SK-N-SH (cell line): ENCODE measurements at regions not wholly inside any gene's neighbourhood (a gene's known extent, or its start where the extent isn't known, plus 50 kb on each side); places are given as distances from the start of the nearest gene placed in this dataset.

Experiments
- CTCF ChIA-PET: fragments of 300-600, 350-600 bp; formaldehyde crosslinking; extraction: SDS; loops from one replicate; lab custom pipeline; 2021; lab: Yijun Ruan, JAX
- POLR2A ChIA-PET: fragments of 350-600 bp; sonication (Branson Sonifier 250); formaldehyde crosslinking; extraction: SDS; loops from one replicate; lab custom pipeline; 2020; ENCODE audit warnings: antibody characterized with exemption, inconsistent platforms; lab: Yijun Ruan, JAX
- DNase-seq: peaks from one replicate; pipeline ENCODE4 v3.0.0; 2012
- H2AFZ ChIP-seq: fragments of 200-600 bp; sonication (generic); 2 replicates; pipeline ENCODE4 v1.8.1; 2016; ENCODE audit warnings: antibody characterized with exemption, mild to moderate bottlenecking, low read depth
- H3F3A ChIP-seq: fragments of 200-600 bp; sonication (generic); replicated peaks from 2 replicates; pipeline ENCODE3; 2016; ENCODE audit warnings: antibody characterized with exemption, mild to moderate bottlenecking; ENCODE audit not compliant: insufficient read depth
- H3K27ac ChIP-seq, 2 experiments: fragments of 200-500 bp in 1 of 2; fragments of 200-600 bp in 1 of 2; sonication (Bioruptor generic) in 1 of 2; sonication (generic), shearing (Covaris generic) in 1 of 2; 2 replicates each; pipeline versions ENCODE4 v1.5.1 to v1.6.1; 2014 to 2016; ENCODE audit warnings: low read depth in 2 of 2, inconsistent platforms in 1 of 2, low read length in 1 of 2, mild to moderate bottlenecking in 1 of 2, mixed read lengths in 1 of 2
- H3K27me3 ChIP-seq: fragments of 200-600 bp; sonication (generic), shearing (Covaris generic); 2 replicates; pipeline ENCODE4 v1.6.1; 2016; ENCODE audit warnings: mixed run types; ENCODE audit not compliant: insufficient read depth
- H3K36me3 ChIP-seq, 2 experiments: fragments of 200-500 bp in 1 of 2; fragments of 200-600 bp in 1 of 2; sonication (Bioruptor generic) in 1 of 2; sonication (generic) in 1 of 2; replicated peaks in 1 of 2; 2 replicates each; pipeline versions ENCODE3 to v1.5.1; 2014 to 2016; ENCODE audit warnings: low read length in 1 of 2, mild to moderate bottlenecking in 1 of 2; ENCODE audit not compliant: insufficient read depth in 2 of 2, control insufficient read depth in 1 of 2
- H3K4me1 ChIP-seq, 2 experiments: fragments of 200-500 bp in 1 of 2; fragments of 200-600 bp in 1 of 2; sonication (Bioruptor generic) in 1 of 2; sonication (generic), shearing (Covaris generic) in 1 of 2; 2 replicates each; pipeline versions ENCODE4 v1.5.1 to v1.6.1; 2014 to 2016; ENCODE audit warnings: low read depth in 1 of 2, low read length in 1 of 2, mixed run types in 1 of 2; ENCODE audit not compliant: insufficient read depth in 2 of 2, control insufficient read depth in 1 of 2
- H3K4me2 ChIP-seq: fragments of 200-600 bp; sonication (generic), shearing (Covaris generic); 2 replicates; pipeline ENCODE4 v1.6.1; 2017; ENCODE audit warnings: mixed run types
- H3K4me3 ChIP-seq, 2 experiments: fragments of 200-500 bp in 1 of 2; fragments of 200-600 bp in 1 of 2; sonication (Bioruptor generic) in 1 of 2; sonication (generic), shearing (Covaris generic) in 1 of 2; 2 replicates each; pipeline versions ENCODE4 v1.5.1 to v1.8.1; 2014 to 2016; ENCODE audit warnings: low read depth in 2 of 2, inconsistent platforms in 1 of 2, low read length in 1 of 2, mild to moderate bottlenecking in 1 of 2, mixed read lengths in 1 of 2, moderate library complexity in 1 of 2
- H3K79me2 ChIP-seq: fragments of 200-600 bp; sonication (generic); 2 replicates; pipeline ENCODE4 v1.8.1; 2017; ENCODE audit warnings: mild to moderate bottlenecking; ENCODE audit not compliant: insufficient read depth
- H3K9ac ChIP-seq: fragments of 200-600 bp; sonication (generic); 2 replicates; pipeline ENCODE4 v1.6.1; 2017; ENCODE audit warnings: mixed run types
- H3K9me2 ChIP-seq: fragments of 200-600 bp; sonication (generic); 2 replicates; pipeline ENCODE4 v1.6.1; 2017; ENCODE audit warnings: mixed run types
- H3K9me3 ChIP-seq: fragments of 200-600 bp; sonication (generic); 2 replicates; pipeline ENCODE4 v1.6.1; 2017; ENCODE audit warnings: mixed run types, mild to moderate bottlenecking, moderate library complexity
- H4K20me1 ChIP-seq: fragments of 200-600 bp; sonication (generic); 2 replicates; pipeline ENCODE4 v1.6.1; 2017; ENCODE audit warnings: mild to moderate bottlenecking, mixed run types; ENCODE audit not compliant: insufficient read depth
- CHD2 ChIP-seq: fragments of 150-350 bp; IDR thresholded peaks from 2 replicates; pipeline ENCODE4 v1.6.1; 2018; ENCODE audit warnings: low read length; ENCODE audit not compliant: partially characterized antibody
- ELF1 ChIP-seq: IDR thresholded peaks from 2 replicates; pipeline ENCODE4 v1.4.0; 2012
- EZH2phosphoT487 ChIP-seq: fragments of 200-600 bp; sonication (generic); IDR thresholded peaks from 2 replicates; pipeline ENCODE4 v1.6.1; 2017; ENCODE audit warnings: low read depth, mixed run types, mild to moderate bottlenecking, antibody characterized with exemption, moderate library complexity, borderline replicate concordance
- FOXJ3 ChIP-seq: sonication (generic); formaldehyde crosslinking; IDR thresholded peaks from 2 replicates; pipeline ENCODE4 v1.5.1; 2020; ENCODE audit warnings: mild to moderate bottlenecking, missing genetic modification reagents
- GABPA ChIP-seq: IDR thresholded peaks from 2 replicates; pipeline ENCODE4 v1.4.0; 2012; ENCODE audit warnings: low read depth, mild to moderate bottlenecking
- GATA2 ChIP-seq: sonication (generic); formaldehyde crosslinking; IDR thresholded peaks from 2 replicates; pipeline ENCODE4 v1.5.0; 2020; ENCODE audit warnings: mild to moderate bottlenecking, missing genetic modification reagents
- IRF3 ChIP-seq: fragments of 150-350 bp; IDR thresholded peaks from 2 replicates; pipeline ENCODE4 v1.6.1; 2016; ENCODE audit warnings: mild to moderate bottlenecking, low read depth, low read length
- MEF2A ChIP-seq: IDR thresholded peaks from 2 replicates; pipeline ENCODE4 v1.4.0; 2012; ENCODE audit warnings: low read depth, borderline replicate concordance
- NFIC ChIP-seq: IDR thresholded peaks from 2 replicates; pipeline ENCODE4 v1.4.0; 2012; ENCODE audit warnings: borderline replicate concordance
- NRF1 ChIP-seq: IDR thresholded peaks from 2 replicates; pipeline ENCODE4 v1.6.1; 2012; ENCODE audit warnings: low read depth, mild to moderate bottlenecking, low read length
- PBX3 ChIP-seq: IDR thresholded peaks from 2 replicates; pipeline ENCODE4; 2012
- POLR2AphosphoS5 ChIP-seq: IDR thresholded peaks from 2 replicates; pipeline ENCODE4 v1.6.1; 2012; ENCODE audit warnings: low read depth, low read length
- SMC3 ChIP-seq: IDR thresholded peaks from 2 replicates; pipeline ENCODE4 v1.6.1; 2012; ENCODE audit warnings: low read depth, low read length, improper control_type of control experiment
- TCF12 ChIP-seq: IDR thresholded peaks from 2 replicates; pipeline ENCODE4 v1.4.0; 2012
- TEAD4 ChIP-seq: IDR thresholded peaks from 2 replicates; pipeline ENCODE4 v1.4.0; 2012; ENCODE audit warnings: mild to moderate bottlenecking, borderline replicate concordance; ENCODE audit not compliant: insufficient read depth
- YY1 ChIP-seq: IDR thresholded peaks from 2 replicates; pipeline ENCODE4 v1.4.0; 2012; ENCODE audit warnings: low read depth, mild to moderate bottlenecking
- WGBS: methylation state at CpG from one replicate; pipeline ENCODE4 v1.1.6; 2017; ENCODE audit warnings: low lambda C conversion rate; 5-methylcytosine and 5-hydroxymethylcytosine counted together
- TF ChIP-seq, protein P1 (sequence below): IDR thresholded peaks from 2 replicates; pipeline ENCODE4 v1.6.1; 2012; ENCODE audit warnings: mild to moderate bottlenecking, low read depth, low read length, moderate library complexity

DNA sequence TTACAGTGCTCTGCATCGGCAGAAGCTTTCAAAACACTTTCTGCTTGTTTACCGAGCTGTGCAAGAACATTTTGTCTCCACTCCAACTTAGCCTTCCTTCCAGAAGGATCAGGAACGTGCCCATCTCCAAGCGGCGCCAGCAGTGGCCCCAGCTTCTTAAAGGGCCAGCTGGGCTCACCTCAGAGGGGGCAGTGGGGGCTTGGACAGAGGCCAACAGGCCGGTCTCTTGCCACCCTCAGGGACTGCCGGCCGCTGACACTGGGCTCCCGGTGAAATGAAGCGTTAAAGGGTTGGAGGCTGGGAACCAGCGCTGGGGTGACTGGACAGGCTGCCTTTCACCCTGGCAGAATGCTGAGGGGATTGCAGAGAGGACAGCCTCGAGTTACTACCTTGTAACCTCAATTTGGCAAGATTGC, 67.0 kb upstream of the RNU6ATAC start:
- DNase-seq: no peak
- POLR2A ChIA-PET: no interaction called here
- no peak overlapping the region for H3K4me3 ChIP-seq
- H3K9ac ChIP-seq: no peak overlapping the region
- no peaks in the 10 kb centered on the region for H3K27me3 ChIP-seq
- no peaks in the 10 kb centered on the region for H3F3A ChIP-seq
- WGBS: 45% methylated on average over 11 of the region's 12 CpGs
- H2AFZ ChIP-seq: no peak overlapping the region
- CTCF ChIA-PET: interaction anchor here (1.0 to 1.3 kb wide), 2 partner anchors 26 to 43 kb away, joined by 3 read pairs; no protein-coding TSS in a partner anchor
- H3K79me2 ChIP-seq: no peaks in the 10 kb centered on the region
- no peak overlapping the region for H3K27ac ChIP-seq
- H3K36me3 ChIP-seq: no peaks in the 10 kb centered on the region
- no peaks in the 10 kb centered on the region for H4K20me1 ChIP-seq
- no peak overlapping the region for H3K4me2 ChIP-seq
- no peaks in the 10 kb centered on the region for H3K9me3 ChIP-seq
- peaks cover 0 to 10% of the 10 kb centered on the region in 2 experiments; a peak in 1 of 4 replicates for H3K4me1 ChIP-seq
- H3K9me2 ChIP-seq: no peaks in the 10 kb centered on the region
- TF ChIP-seq SMC3: no peak
- no peak for TF ChIP-seq NRF1
- TF ChIP-seq GATA2: no peak
- no peak for TF ChIP-seq IRF3
- TF ChIP-seq ELF1: no peak
- TF ChIP-seq, protein P1, sequence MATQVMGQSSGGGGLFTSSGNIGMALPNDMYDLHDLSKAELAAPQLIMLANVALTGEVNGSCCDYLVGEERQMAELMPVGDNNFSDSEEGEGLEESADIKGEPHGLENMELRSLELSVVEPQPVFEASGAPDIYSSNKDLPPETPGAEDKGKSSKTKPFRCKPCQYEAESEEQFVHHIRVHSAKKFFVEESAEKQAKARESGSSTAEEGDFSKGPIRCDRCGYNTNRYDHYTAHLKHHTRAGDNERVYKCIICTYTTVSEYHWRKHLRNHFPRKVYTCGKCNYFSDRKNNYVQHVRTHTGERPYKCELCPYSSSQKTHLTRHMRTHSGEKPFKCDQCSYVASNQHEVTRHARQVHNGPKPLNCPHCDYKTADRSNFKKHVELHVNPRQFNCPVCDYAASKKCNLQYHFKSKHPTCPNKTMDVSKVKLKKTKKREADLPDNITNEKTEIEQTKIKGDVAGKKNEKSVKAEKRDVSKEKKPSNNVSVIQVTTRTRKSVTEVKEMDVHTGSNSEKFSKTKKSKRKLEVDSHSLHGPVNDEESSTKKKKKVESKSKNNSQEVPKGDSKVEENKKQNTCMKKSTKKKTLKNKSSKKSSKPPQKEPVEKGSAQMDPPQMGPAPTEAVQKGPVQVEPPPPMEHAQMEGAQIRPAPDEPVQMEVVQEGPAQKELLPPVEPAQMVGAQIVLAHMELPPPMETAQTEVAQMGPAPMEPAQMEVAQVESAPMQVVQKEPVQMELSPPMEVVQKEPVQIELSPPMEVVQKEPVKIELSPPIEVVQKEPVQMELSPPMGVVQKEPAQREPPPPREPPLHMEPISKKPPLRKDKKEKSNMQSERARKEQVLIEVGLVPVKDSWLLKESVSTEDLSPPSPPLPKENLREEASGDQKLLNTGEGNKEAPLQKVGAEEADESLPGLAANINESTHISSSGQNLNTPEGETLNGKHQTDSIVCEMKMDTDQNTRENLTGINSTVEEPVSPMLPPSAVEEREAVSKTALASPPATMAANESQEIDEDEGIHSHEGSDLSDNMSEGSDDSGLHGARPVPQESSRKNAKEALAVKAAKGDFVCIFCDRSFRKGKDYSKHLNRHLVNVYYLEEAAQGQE: no peak
- TF ChIP-seq TCF12: no peak
- no peak for TF ChIP-seq EZH2phosphoT487
- TF ChIP-seq MEF2A: no peak

GRCh38 chr9:134231767-134232166, 67.4 kb upstream of the RNU6ATAC start:
- CTCF ChIA-PET: interaction anchor here (1.0 to 1.3 kb wide), 2 partner anchors 43 to 212 kb away, joined by 3 read pairs; no protein-coding TSS in a partner anchor
- H3K27ac ChIP-seq: no peak overlapping the region
- H3K36me3 ChIP-seq: no peaks in the 10 kb centered on the region
- H3K9ac ChIP-seq: no peak overlapping the region
- no peaks in the 10 kb centered on the region for H3F3A ChIP-seq
- no peak overlapping the region for H3K4me2 ChIP-seq
- WGBS: no CpG with 5 or more reads among the region's 8 CpGs
- no peaks in the 10 kb centered on the region for H3K79me2 ChIP-seq
- no peaks in the 10 kb centered on the region for H3K9me3 ChIP-seq
- no peak overlapping the region for H2AFZ ChIP-seq
- H4K20me1 ChIP-seq: no peaks in the 10 kb centered on the region
- no peaks in the 10 kb centered on the region for H3K9me2 ChIP-seq
- no peaks in the 10 kb centered on the region for H3K27me3 ChIP-seq
- no peak overlapping the region for H3K4me3 ChIP-seq
- DNase-seq: no peak
- POLR2A ChIA-PET: no interaction called here
- TF ChIP-seq GABPA (no peak), YY1 (no peak), ELF1 (no peak), NFIC (no peak), POLR2AphosphoS5 (no peak), CHD2 (no peak), PBX3 (no peak), FOXJ3 (CRISPR knock-in tag) (no peak), TEAD4 (no peak)
- peaks cover 0 to 12% of the 10 kb centered on the region in 2 experiments; a peak in 1 of 4 replicates for H3K4me1 ChIP-seq
